ENCODE measurements at regions not wholly inside any gene's neighbourhood (a gene's known extent, or its start where the extent isn't known, plus 50 kb on each side); places are given as distances from the start of the nearest gene placed in this dataset.

DNA sequence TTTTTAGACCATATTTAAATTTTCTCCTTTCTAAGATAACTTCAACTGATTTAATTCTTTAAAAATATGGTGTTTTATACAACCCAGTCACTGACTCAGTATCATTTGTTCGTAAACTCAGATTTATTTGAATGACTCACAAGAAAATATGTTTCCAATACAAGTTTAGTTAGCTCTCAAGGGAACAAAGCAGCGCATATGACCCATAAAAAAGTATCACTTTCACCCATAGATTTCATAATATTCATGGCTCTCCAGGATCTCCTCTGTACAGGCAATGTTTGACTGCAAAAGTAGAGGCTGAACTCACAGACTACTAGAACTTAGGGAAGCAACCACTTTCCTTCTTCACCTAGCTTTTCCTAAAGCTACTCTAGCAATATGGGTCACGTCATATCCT, 405.6 kb upstream of the PCDH9 start:
- TF ChIP-seq, protein P1, sequence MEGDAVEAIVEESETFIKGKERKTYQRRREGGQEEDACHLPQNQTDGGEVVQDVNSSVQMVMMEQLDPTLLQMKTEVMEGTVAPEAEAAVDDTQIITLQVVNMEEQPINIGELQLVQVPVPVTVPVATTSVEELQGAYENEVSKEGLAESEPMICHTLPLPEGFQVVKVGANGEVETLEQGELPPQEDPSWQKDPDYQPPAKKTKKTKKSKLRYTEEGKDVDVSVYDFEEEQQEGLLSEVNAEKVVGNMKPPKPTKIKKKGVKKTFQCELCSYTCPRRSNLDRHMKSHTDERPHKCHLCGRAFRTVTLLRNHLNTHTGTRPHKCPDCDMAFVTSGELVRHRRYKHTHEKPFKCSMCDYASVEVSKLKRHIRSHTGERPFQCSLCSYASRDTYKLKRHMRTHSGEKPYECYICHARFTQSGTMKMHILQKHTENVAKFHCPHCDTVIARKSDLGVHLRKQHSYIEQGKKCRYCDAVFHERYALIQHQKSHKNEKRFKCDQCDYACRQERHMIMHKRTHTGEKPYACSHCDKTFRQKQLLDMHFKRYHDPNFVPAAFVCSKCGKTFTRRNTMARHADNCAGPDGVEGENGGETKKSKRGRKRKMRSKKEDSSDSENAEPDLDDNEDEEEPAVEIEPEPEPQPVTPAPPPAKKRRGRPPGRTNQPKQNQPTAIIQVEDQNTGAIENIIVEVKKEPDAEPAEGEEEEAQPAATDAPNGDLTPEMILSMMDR (IDR thresholded peaks at IDR 0.05; ENCODE audit: insufficient read depth in 1 of 2, low read depth in 1 of 2, low read length in 1 of 2, severe bottlenecking in 1 of 2, unreplicated experiment in 1 of 2) = no peak
- H3K27me3 ChIP-seq (replicated peaks; ENCODE audit: control insufficient read depth, insufficient read depth, low read length) = no peaks in the 10 kb centered on the region
- no peaks in the 10 kb centered on the region for H3K9me3 Mint-ChIP-seq (ENCODE audit: unreplicated experiment)
- POLR2A ChIA-PET = no interaction called here
- CTCF ChIA-PET = no interaction called here
- no peak overlapping the region for H3K4me3 Mint-ChIP-seq (ENCODE audit: unreplicated experiment)
- no peak overlapping the region for H3K4me3 ChIP-seq (ENCODE audit: low read depth, low read length)
- H3K27ac Mint-ChIP-seq (ENCODE audit: unreplicated experiment) = no peak overlapping the region
- no peaks in the 10 kb centered on the region for H3K36me3 Mint-ChIP-seq (ENCODE audit: insufficient read depth, unreplicated experiment)
- BruUV-seq (replicated peaks) = no TSS peak
- H3K9me3 ChIP-seq = no peaks in the 10 kb centered on the region
- DNase-seq = no peak
- H3K4me1 ChIP-seq = no peaks in the 10 kb centered on the region
- no peaks in the 10 kb centered on the region for H3K27me3 Mint-ChIP-seq (ENCODE audit: insufficient read depth, unreplicated experiment)
- intact Hi-C loops (cut with micrococcal nuclease; ENCODE audit: unreplicated experiment) = no loop called here
- no peaks in the 10 kb centered on the region for H3K4me1 Mint-ChIP-seq (ENCODE audit: low read depth, unreplicated experiment)
- no peaks in the 10 kb centered on the region for H3K36me3 ChIP-seq (ENCODE audit: control insufficient read depth, insufficient read depth, low read length)

DNA sequence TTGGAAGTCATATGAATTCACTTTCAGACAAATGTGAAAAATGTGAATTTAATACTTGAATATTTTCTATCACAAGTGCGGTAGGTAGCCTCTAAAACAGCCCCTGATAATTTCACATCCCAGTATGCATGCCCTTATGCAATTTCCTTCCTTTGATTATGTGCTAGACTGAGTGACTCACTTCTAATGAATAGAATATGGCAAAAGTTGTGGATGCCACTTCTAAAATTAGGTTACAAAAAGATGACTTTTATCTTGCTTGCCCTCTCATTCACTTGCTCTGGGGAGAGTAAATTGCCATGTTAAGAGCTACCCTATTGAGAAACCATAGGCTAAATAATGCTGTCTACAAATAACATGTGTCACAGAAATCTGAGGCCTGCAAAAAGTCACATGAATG, 402.5 kb upstream of the PCDH9 start:
- no peak overlapping the region for H3K4me3 Mint-ChIP-seq (ENCODE audit: unreplicated experiment)
- no peaks in the 10 kb centered on the region for H3K9me3 ChIP-seq
- H3K36me3 Mint-ChIP-seq (ENCODE audit: insufficient read depth, unreplicated experiment) = no peaks in the 10 kb centered on the region
- BruUV-seq (replicated peaks) = no TSS peak
- H3K4me1 ChIP-seq = no peaks in the 10 kb centered on the region
- intact Hi-C loops (cut with micrococcal nuclease; ENCODE audit: unreplicated experiment) = no loop called here
- no peaks in the 10 kb centered on the region for H3K9me3 Mint-ChIP-seq (ENCODE audit: unreplicated experiment)
- H3K4me1 Mint-ChIP-seq (ENCODE audit: low read depth, unreplicated experiment) = no peaks in the 10 kb centered on the region
- CTCF ChIA-PET = no interaction called here
- no peaks in the 10 kb centered on the region for H3K27me3 Mint-ChIP-seq (ENCODE audit: insufficient read depth, unreplicated experiment)
- POLR2A ChIA-PET = no interaction called here
- no peaks in the 10 kb centered on the region for H3K36me3 ChIP-seq (ENCODE audit: control insufficient read depth, insufficient read depth, low read length)
- no peaks in the 10 kb centered on the region for H3K27me3 ChIP-seq (replicated peaks; ENCODE audit: control insufficient read depth, insufficient read depth, low read length)
- no peak overlapping the region for H3K4me3 ChIP-seq (ENCODE audit: low read depth, low read length)
- DNase-seq = no peak
- TF ChIP-seq, protein P1 (IDR thresholded peaks at IDR 0.05; ENCODE audit: insufficient read depth in 1 of 2, low read depth in 1 of 2, low read length in 1 of 2, severe bottlenecking in 1 of 2, unreplicated experiment in 1 of 2) = no peak
- no peak overlapping the region for H3K27ac Mint-ChIP-seq (ENCODE audit: unreplicated experiment)

DNA sequence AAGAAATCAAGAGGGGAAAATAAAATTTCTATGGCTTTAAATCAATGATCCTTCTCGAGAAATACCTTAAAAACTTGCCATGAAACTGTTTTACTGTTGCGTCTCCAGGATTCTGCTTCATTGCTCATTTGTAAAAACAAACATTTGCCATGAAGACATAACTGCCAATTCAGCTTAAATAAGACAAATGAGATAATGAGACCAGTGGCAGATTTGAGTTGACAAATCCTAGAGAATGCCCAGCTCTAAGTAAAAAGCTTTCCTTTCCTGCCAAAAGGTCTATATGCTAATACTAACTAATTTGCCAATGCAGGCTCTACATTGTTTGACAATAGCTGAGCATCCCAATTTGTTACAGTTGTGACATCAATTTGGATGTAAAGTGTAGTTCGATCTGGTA, 400.5 kb upstream of the PCDH9 start:
- Histone ChIP-seq H3K4me3 (ENCODE audit: low read depth, low read length) (no peak overlapping the region), H3K27me3 (replicated peaks; ENCODE audit: control insufficient read depth, insufficient read depth, low read length) (no peaks in the 10 kb centered on the region), H3K36me3 (ENCODE audit: control insufficient read depth, insufficient read depth, low read length) (no peaks in the 10 kb centered on the region), H3K9me3 (no peaks in the 10 kb centered on the region), H3K4me1 (no peaks in the 10 kb centered on the region)
- CTCF ChIA-PET = no interaction called here
- TF ChIP-seq, protein P1 (IDR thresholded peaks at IDR 0.05; ENCODE audit: insufficient read depth in 1 of 2, low read depth in 1 of 2, low read length in 1 of 2, severe bottlenecking in 1 of 2, unreplicated experiment in 1 of 2) = no peak
- POLR2A ChIA-PET = no interaction called here
- H3K36me3 Mint-ChIP-seq (ENCODE audit: insufficient read depth, unreplicated experiment) = no peaks in the 10 kb centered on the region
- H3K4me1 Mint-ChIP-seq (ENCODE audit: low read depth, unreplicated experiment) = no peaks in the 10 kb centered on the region
- DNase-seq = no peak
- BruUV-seq (replicated peaks) = no TSS peak
- H3K27ac Mint-ChIP-seq (ENCODE audit: unreplicated experiment) = no peak overlapping the region
- intact Hi-C loops (cut with micrococcal nuclease; ENCODE audit: unreplicated experiment) = no loop called here
- no peaks in the 10 kb centered on the region for H3K27me3 Mint-ChIP-seq (ENCODE audit: insufficient read depth, unreplicated experiment)
- no peak overlapping the region for H3K4me3 Mint-ChIP-seq (ENCODE audit: unreplicated experiment)
- no peaks in the 10 kb centered on the region for H3K9me3 Mint-ChIP-seq (ENCODE audit: unreplicated experiment)

All from Caco-2 (cell line).